Motor neuron (in vitro differentiated cells): ENCODE measurements at regions not wholly inside any gene's neighbourhood (a gene's known extent, or its start where the extent isn't known, plus 50 kb on each side); places are given as distances from the start of the nearest gene placed in this dataset.

Experiments
- ATAC-seq, 8 experiments: fragments of 200-7000 bp; cut with Tn5 transposase; replicated peaks in 6 of 8; 2 replicates each; pipeline ENCODE4 v1.8.0; 2021; ENCODE audit warnings: mild to moderate bottlenecking in 8 of 8, moderate library complexity in 8 of 8
- H3K27ac ChIP-seq, 2 donors: fragments of 250-450 bp; sonication (Bioruptor Pico); 2 replicates each; pipeline ENCODE4 v1.9.0; 2021; ENCODE audit warnings: antibody characterized with exemption in 2 of 2, mild to moderate bottlenecking in 2 of 2, moderate library complexity in 1 of 2
- H3K4me1 ChIP-seq, 2 donors: fragments of 250-450 bp; sonication (Bioruptor Pico); replicated peaks in 1 of 2; 2 replicates each; pipeline ENCODE4 v1.6.1; 2021; ENCODE audit warnings: antibody characterized with exemption in 2 of 2, mild to moderate bottlenecking in 2 of 2, moderate library complexity in 1 of 2
- H3K4me3 ChIP-seq, 5 donors: fragments of 250-450 bp; sonication (Bioruptor Pico); 2 replicates each; pipeline ENCODE4 v1.9.0; 2021; ENCODE audit warnings: antibody characterized with exemption in 5 of 5, mild to moderate bottlenecking in 5 of 5, moderate library complexity in 4 of 5
- WGBS, 10 experiments: fragments of 450-650 bp; shearing (Covaris generic); methylation state at CpG; one replicate each; pipeline ENCODE4 v1.0.0; 2022; 5-methylcytosine and 5-hydroxymethylcytosine counted together
- in situ Hi-C, 9 experiments: fragments of 400-800 bp; cut with MboI; loops; one replicate each; pipeline ENCODE4 v1.15.0; 2021; ENCODE audit warnings: low sequenced_read_pairs in 9 of 9, low pct_unique_long_range_greater_than_20kb in 2 of 9; ENCODE audit not compliant: unreplicated experiment in 9 of 9

DNA sequence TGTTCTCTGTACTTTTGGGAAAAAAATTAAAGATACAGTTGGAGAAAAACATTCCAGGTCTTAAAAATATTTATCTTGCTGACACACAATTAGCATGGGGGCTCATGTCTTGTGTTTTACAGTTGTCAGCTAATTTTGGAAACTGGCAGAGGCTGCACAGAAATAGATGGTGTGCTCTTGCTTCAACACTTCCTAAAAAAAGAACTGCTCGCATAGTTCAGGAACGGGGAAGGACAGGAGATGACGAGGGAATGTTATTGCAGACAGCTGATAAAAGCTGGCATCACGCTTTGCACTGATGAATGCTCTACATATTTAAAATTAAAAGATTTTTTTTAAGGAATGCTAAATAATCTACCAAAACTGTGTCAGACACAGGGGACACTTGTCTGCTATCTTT lies 103.5 kb upstream of the CELF2 start:
- H3K4me3 ChIP-seq = no peak overlapping the region
- ATAC-seq = no peak
- 0 to 100% (median 90%) methylated on average over 2 to 4 of the region's 4 CpGs; no CpG with 5 or more reads in 1 of the 10 experiments for WGBS, 10 experiments
- in situ Hi-C loops = no loop called here
- H3K27ac ChIP-seq = no peak overlapping the region
- peaks cover 0 to 3% of the 10 kb centered on the region in 2 donors for H3K4me1 ChIP-seq

DNA sequence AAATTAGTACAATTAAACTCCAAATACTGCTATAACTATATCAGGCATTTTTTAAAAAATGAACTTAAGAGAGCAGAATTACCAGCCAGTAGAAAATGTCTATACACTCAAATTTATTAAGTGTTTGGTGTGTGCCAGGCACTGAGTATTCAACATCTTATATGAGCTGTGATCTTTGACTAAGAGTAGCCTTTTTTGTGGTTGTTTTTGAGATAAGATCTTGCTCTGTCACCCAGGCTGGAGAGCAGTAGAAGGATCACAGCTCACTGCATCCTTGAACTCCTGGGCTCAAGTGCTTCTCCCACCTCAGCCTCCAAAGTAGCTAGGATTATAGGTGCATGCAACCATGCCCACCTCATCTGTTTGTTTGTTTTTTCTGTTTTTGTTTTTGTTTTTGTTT lies 102.5 kb upstream of the CELF2 start:
- Histone ChIP-seq H3K4me1 (peaks cover 0 to 3% of the 10 kb centered on the region in 2 donors), H3K27ac (no peak overlapping the region), H3K4me3 (no peak overlapping the region)
- in situ Hi-C loops = no loop called here
- no peak for ATAC-seq

DNA sequence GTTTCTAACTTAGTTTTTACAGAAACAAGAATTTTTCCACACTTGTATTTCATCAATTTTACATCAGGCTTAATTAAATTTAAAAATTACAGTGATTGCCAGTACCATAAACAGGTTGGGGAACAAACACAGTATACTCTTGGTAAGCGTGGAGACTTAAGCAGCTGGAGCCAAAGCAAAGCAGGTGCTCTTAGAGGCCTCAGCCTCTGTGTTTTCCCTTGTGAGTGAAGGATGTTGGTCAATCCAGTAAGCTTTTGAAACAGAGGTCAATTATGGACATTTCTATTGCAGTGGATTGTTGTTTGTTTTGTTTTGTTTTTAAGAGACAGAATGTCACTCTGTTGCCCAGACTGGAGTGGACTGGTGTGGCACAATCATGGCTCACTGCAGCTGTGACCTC lies 100.6 kb upstream of the CELF2 start:
- in situ Hi-C loops = no loop called here
- Histone ChIP-seq H3K4me3 (no peak overlapping the region), H3K4me1 (no peaks in the 10 kb centered on the region), H3K27ac (no peak overlapping the region)
- 8 to 100% (median 75%) methylated on average over 1 of the region's 1 CpG; no CpG with 5 or more reads in 5 of the 10 experiments for WGBS, 10 experiments
- ATAC-seq = no peak

DNA sequence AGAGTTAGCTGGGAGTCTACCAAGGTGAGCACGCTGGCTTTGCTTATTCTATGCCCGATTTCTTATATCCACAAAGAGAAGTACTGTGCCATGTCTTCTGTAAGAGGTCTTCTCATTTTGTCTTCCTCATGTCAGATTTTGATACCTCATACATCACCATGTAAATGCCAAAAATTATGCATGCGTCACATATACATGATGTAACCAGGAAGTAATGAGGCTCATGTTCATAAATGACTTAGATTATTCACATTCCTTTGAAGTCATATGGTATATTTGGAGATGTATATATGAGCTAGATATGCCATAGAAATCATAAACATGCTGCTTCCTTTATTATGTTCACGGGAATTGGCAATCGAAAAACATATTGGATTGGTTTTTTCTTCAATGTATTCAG lies 97.7 kb upstream of the CELF2 start:
- 38 to 100% (median 89%) methylated on average over 1 to 5 of the region's 5 CpGs for WGBS, 10 experiments
- H3K27ac ChIP-seq = no peak overlapping the region
- in situ Hi-C loops = no loop called here
- no peak overlapping the region for H3K4me3 ChIP-seq
- no peaks in the 10 kb centered on the region for H3K4me1 ChIP-seq
- ATAC-seq = peak in 1 of 8 experiments; percentile 18

DNA sequence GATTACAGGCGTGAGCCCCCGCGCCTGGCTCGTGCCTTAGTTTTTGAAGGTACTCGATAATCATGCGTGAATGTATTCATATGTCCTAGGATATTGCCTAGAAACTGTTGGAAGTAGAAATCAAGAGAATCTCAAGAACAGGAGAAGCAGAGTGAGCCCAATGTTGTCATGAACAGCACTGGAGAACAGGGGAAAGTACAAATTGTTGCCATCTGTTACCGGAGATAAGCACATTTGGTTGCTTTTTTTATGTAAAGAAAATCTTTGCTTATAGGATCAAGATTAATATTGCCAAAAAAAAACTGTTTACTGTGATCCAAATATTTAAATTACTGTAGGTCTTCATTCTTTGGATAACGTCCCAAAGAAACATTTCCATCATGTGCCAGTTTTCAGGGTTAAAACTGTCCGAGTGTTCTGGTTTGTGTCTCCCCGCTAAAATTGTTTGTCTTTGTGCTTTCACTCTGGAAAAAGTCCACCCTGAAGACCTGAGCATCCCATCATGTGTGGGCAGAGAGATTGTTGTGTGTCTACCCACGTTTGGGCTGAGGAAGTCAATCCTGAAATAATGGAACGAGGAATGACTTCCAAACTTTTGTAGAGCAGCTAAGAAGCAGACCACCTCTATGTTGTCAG lies 95.7 kb upstream of the CELF2 start:
- WGBS, 10 experiments = 40 to 98% (median 79%) methylated on average over 2 to 10 of the region's 12 CpGs; no CpG with 5 or more reads in 1 of the 10 experiments
- no peaks in the 10 kb centered on the region for H3K4me1 ChIP-seq
- no peak for ATAC-seq
- no peak overlapping the region for H3K27ac ChIP-seq
- H3K4me3 ChIP-seq = no peak overlapping the region
- in situ Hi-C loops = no loop called here

DNA sequence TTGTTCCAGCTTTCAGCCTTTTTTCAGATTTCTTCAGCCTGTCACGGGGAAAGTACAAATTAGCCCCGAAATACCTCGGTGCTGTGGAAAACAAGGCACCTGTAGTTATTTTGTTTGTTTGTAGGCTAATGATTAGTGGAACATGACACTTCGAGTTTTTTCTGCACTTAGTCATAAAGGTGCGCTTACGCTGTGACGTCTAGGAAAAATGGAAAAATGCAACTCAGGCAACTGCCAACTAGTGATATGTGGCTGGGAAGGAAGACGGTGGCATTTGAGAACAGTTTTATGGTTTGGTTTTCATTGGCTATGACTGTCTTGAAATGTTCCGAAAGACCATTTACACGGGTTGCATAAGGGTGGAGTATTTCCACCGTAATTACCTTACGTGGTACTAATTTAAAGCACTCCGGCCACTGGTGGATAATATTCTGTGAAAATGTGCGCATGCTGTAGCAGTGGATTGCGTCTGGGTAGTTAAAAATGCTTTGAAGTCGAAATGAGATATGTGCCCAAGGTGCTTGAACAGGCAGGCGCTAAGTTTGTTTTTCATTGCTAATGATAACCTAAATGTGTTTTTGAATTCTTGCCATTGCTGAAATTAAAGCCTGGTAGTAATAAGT lies 94.5 kb upstream of the CELF2 start:
- no peak for ATAC-seq
- 66 to 97% (median 92%) methylated on average over 5 to 16 of the region's 17 CpGs; no CpG with 5 or more reads in 1 of the 10 experiments for WGBS, 10 experiments
- H3K27ac ChIP-seq = no peak overlapping the region
- no peak overlapping the region for H3K4me3 ChIP-seq
- no peaks in the 10 kb centered on the region for H3K4me1 ChIP-seq
- in situ Hi-C loops = no loop called here

DNA sequence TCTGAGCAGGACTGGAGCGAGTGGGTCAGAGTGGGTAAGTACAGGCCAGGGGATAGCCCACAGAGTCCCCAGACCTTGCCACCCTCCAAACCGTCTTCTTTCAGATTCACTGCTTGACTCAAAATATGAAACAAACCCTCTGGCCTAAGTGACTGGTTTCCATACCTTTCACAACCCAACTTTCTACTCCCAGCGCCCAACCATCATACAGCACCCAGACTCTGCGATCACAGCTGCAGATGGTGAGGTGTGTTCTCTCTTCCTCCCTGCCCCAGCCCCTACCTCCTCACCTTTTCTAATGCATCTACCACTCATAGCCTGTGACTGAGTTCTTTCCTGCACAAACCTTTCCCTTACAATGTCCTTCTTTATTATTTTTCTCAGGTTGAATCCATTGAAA lies 92.0 kb upstream of the CELF2 start:
- 49 to 100% (median 73%) methylated on average over 1 to 4 of the region's 4 CpGs; no CpG with 5 or more reads in 4 of the 10 experiments for WGBS, 10 experiments
- in situ Hi-C loops = no loop called here
- no peaks in the 10 kb centered on the region for H3K4me1 ChIP-seq
- H3K4me3 ChIP-seq = no peak overlapping the region
- H3K27ac ChIP-seq = no peak overlapping the region
- ATAC-seq = no peak

DNA sequence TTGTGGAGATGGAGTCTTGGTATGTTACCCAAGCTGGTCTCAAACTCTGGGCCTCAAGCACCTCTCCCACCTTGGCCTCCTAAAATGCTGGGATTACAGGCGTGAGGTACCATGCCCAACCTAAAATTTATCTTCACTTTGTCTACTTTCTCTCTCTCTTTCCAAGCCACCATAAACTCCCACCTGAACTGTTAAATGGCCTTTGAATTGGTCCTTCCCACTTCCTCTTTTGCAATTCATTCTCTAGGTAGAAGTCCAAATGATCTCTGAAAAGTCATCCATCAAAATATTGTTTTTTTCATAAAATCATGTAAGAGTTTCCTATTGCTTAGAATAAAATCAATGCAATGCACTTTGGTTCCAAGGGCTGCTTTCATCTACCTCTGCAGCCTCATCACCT lies 90.1 kb upstream of the CELF2 start:
- H3K27ac ChIP-seq = no peak overlapping the region
- no peak overlapping the region for H3K4me3 ChIP-seq
- 38 to 100% (median 80%) methylated on average over 1 of the region's 1 CpG; no CpG with 5 or more reads in 4 of the 10 experiments for WGBS, 10 experiments
- in situ Hi-C loops = no loop called here
- H3K4me1 ChIP-seq = peaks cover 0 to 4% of the 10 kb centered on the region in 2 donors
- no peak for ATAC-seq

DNA sequence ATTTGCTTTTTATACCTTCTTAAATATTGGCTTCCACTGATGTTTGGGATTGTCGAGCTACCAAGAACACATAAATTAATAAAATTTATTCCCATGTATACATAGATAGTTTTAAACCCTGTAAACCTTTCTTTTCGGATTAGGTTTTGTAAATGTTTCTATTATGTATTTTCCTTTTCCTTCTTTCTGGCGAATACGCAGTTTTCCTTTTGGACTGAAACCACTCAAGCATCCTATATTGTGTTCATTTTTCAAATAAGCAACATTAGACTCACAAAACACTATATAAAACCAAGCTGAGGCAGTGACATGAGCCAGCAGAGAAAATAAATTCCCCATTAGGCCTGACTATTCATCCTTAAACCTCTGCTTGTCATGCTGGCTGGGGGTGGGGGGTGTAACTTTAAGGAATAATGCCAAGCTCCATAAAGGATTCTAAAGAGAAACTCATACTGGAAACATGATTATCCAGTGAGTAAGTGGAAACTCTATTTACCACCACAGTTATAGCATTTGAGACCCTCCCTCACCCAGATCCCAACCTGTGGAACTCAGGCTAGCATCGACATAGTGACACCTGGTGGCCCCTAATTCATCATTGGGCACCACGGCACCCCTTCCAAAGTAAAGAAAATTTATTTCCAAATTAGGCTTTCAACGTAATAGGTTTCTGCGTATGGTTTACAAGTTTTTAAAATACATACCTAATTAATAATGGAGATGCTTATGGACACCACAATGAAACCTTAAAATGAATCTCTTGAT lies 86.5 kb upstream of the CELF2 start:
- ATAC-seq = no peak
- no peak overlapping the region for H3K4me3 ChIP-seq
- peaks cover 0 to 4% of the 10 kb centered on the region in 2 donors for H3K4me1 ChIP-seq
- in situ Hi-C loops = no loop called here
- no peak overlapping the region for H3K27ac ChIP-seq
- 64 to 100% (median 77%) methylated on average over 2 to 8 of the region's 8 CpGs for WGBS, 10 experiments

DNA sequence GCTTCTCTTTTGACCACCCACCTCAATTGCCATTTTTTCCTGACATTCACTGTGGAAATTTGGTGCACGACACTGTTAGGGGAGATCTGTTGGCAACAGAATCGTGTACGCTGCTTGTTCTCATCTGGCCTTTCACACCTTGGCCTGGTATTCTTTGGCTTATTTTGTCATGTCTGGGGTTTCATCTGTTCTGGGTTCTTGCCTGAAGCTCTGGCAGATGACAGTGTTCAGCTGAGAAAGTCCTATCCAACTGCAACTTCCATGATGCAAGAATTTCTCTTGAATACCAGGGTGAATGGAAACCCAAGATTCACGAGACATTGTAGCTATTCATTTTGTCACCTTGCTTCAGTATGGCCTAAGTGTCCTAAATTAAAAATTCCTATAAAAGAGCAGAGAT lies 82.6 kb upstream of the CELF2 start:
- Histone ChIP-seq H3K4me3 (no peak overlapping the region), H3K27ac (no peak overlapping the region), H3K4me1 (peaks cover 0 to 4% of the 10 kb centered on the region in 2 donors)
- in situ Hi-C loops = no loop called here
- ATAC-seq = no peak
- WGBS, 10 experiments = 7 to 100% (median 89%) methylated on average over 1 to 4 of the region's 4 CpGs; no CpG with 5 or more reads in 2 of the 10 experiments

DNA sequence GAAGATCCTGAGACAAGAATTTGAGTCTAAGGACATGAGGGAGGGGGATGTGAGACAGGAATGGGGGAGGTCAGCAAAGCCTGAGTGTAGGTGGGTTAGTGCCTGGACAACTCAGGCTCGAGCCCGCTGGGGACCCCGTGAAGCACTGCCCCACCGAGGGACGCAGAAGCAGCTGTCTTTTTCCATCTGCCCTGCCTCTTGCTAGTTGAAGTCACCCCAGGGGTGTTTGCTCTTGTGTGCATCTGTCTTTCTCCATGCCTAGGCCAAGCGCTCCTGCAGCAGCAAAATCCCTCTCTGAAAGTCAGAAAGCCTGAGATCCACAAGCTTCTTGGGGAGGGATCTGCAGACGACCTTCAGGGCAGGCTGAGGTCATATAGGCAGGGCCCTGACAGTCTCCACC lies 79.0 kb upstream of the CELF2 start:
- in situ Hi-C loops = no loop called here
- WGBS, 10 experiments = 80 to 96% (median 80%) methylated on average over 1 to 5 of the region's 7 CpGs; no CpG with 5 or more reads in 5 of the 10 experiments

DNA sequence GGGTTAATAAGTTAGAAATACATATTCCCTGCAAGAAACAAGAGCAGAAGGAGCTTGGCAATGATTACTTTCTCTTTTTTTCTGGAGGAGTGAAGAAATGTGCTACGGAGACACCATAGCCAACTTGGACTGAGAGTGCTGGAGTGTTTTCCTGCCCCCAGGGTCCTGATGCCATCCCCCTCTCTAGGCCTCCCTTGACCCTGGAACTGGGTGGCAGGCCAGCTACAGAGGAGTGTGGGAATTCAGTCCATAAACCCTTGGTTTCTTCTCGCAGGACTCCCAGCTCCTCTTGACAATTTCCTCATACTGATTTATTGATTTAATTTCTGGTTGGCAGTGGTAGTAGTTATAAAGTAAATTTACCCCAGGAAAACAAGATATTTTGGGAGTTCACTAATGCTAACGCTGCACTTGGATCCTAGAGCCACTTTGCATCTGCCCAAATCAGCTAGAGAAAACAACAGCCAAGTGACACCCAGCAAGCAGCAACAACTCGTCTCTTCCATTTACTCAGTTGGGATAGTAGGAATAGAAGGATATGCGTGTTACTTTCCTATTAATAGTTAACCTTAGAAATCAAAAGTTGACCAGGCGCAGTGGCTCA lies 76.4 kb upstream of the CELF2 start:
- ATAC-seq = no peak

More for the DNA sequence above, 79.0 kb upstream of the CELF2 start:
- Histone ChIP-seq H3K4me3 (no peak overlapping the region), H3K4me1 (no peaks in the 10 kb centered on the region), H3K27ac (no peak overlapping the region)
- ATAC-seq = no peak

DNA sequence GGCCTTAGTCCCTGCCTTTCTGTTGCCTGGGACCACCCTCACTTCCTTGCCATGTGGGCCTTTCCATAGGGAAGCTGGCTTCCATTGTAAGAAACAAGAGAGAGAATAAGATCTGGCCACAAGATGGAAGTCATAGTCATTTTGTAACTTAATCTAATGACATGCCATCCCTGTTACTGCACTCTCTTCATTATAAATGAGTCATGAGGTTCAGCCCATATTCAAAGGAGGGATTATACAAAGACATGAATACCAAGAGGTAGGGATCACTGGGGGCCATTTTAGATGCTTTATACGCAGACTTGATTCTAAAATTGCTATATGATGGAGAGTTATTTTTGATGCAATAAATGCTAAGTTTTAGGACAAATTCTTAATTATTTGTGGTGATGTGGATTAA lies 75.2 kb upstream of the CELF2 start:
- WGBS, 10 experiments = 20 to 100% (median 63%) methylated on average over 1 of the region's 1 CpG; no CpG with 5 or more reads in 3 of the 10 experiments
- no peak overlapping the region for H3K27ac ChIP-seq
- in situ Hi-C loops = no loop called here
- no peak overlapping the region for H3K4me3 ChIP-seq
- ATAC-seq = peak in 2 of 8 experiments; percentile 48 to 72
- H3K4me1 ChIP-seq = peaks cover 0 to 11% of the 10 kb centered on the region in 2 donors

More for the DNA sequence above, 76.4 kb upstream of the CELF2 start:
- H3K4me1 ChIP-seq = no peaks in the 10 kb centered on the region
- 0 to 100% (median 82%) methylated on average over 1 to 6 of the region's 6 CpGs for WGBS, 10 experiments
- no peak overlapping the region for H3K4me3 ChIP-seq
- in situ Hi-C loops = no loop called here
- H3K27ac ChIP-seq = no peak overlapping the region
